Body of pancreas (tissue), 4 donors: ENCODE measurements at regions not wholly inside any gene's neighbourhood (a gene's known extent, or its start where the extent isn't known, plus 50 kb on each side); places are given as distances from the start of the nearest gene placed in this dataset.

ENCODE experiments used
- ATAC-seq: fragments of 150-250 bp; one replicate; pipeline ENCODE4 v1.9.1; 2016
- DNase-seq, 4 donors: peaks; one replicate each; pipeline ENCODE4 v3.0.0-alpha.2; 2019
- H3K27ac ChIP-seq, 4 donors: fragments of 200-600 bp; sonication (generic); 1 replicate in 3 of 4; 2 replicates in 1 of 4; pipeline versions ENCODE4 v1.5.1 to v1.6.1; 2016 to 2019; ENCODE audit warnings: mild to moderate bottlenecking in 1 of 4, mixed read lengths in 1 of 4, moderate library complexity in 1 of 4
- H3K27me3 ChIP-seq, 2 donors: fragments of 200-600 bp; sonication (generic); one replicate each; pipeline ENCODE4 v1.6.0; 2016; ENCODE audit warnings: mild to moderate bottlenecking in 1 of 2
- H3K36me3 ChIP-seq, 2 donors: fragments of 200-600 bp; sonication (generic); replicated peaks in 1 of 2; 2 replicates each; pipeline ENCODE4 v1.5.1; 2016; ENCODE audit warnings: low read depth in 2 of 2; ENCODE audit not compliant: insufficient read depth in 1 of 2
- H3K4me1 ChIP-seq: fragments of 200-600 bp; sonication (generic); one replicate; pipeline ENCODE4 v1.6.0; 2016
- H3K4me3 ChIP-seq, 2 donors: fragments of 200-600 bp; sonication (generic); 1 replicate in 1 of 2; 2 replicates in 1 of 2; pipeline ENCODE4 v1.5.1; 2016 to 2019
- H3K9me3 ChIP-seq, 3 donors: fragments of 200-600 bp; sonication (generic); 1 replicate in 2 of 3; 2 replicates in 1 of 3; pipeline ENCODE4 v1.5.1; 2016
- CTCF ChIP-seq, 7 experiments: fragments of 450-650 bp in 4 of 7; fragments of 200-600 bp in 3 of 7; sonication (generic) in 3 of 7; IDR thresholded peaks; one replicate each; pipeline ENCODE4 v1.5.1; 2016 to 2019; ENCODE audit warnings: antibody characterized with exemption in 7 of 7
- POLR2A ChIP-seq, 3 donors: fragments of 450-650 bp; IDR thresholded peaks; one replicate each; pipeline ENCODE4 v1.6.1; 2016; ENCODE audit warnings: antibody characterized with exemption in 3 of 3, mild to moderate bottlenecking in 2 of 3
- WGBS, 2 donors: methylation state at CpG; one replicate each; pipeline ENCODE4 v1.1.5; 2017; 5-methylcytosine and 5-hydroxymethylcytosine counted together
- intact Hi-C: fragments of 100-400 bp; cut with DNase I; formaldehyde crosslinking; loops from one replicate; pipeline ENCODE4 v1.15.1; 2023

GRCh38 chr9:109912082-109912582 is 132.1 kb downstream of the PALM2AKAP2 start:
- no peak for DNase-seq
- no peak for ATAC-seq

GRCh38 chr9:109912726-109913460 is 132.9 kb downstream of the PALM2AKAP2 start:
- ATAC-seq, result no peak
- no peak for DNase-seq
- Histone ChIP-seq H3K4me3 (no peak overlapping the region), H3K27ac (peak overlapping the region in 1 of 4 donors; percentile 41), H3K36me3 (no peaks in the 10 kb centered on the region), H3K9me3 (no peaks in the 10 kb centered on the region), H3K27me3 (no peaks in the 10 kb centered on the region), H3K4me1 (no peaks in the 10 kb centered on the region)
- intact Hi-C loops, result no loop called here
- WGBS, 2 donors, result 54 to 66% methylated on average over 7 of the region's 7 CpGs
- no peak for TF ChIP-seq POLR2A (IDR thresholded peaks at IDR 0.05)

More at GRCh38 chr9:109912082-109912582, 132.1 kb downstream of the PALM2AKAP2 start:
- 59 to 68% methylated on average over 4 of the region's 4 CpGs for WGBS, 2 donors
- no peak overlapping the region for H3K27ac ChIP-seq
- H3K36me3 ChIP-seq, result no peaks in the 10 kb centered on the region
- no peak for TF ChIP-seq CTCF (IDR thresholded peaks at IDR 0.05)
- no peak for TF ChIP-seq POLR2A (IDR thresholded peaks at IDR 0.05)
- intact Hi-C loops, result no loop called here
- H3K9me3 ChIP-seq, result no peaks in the 10 kb centered on the region
- no peak overlapping the region for H3K4me3 ChIP-seq
- no peaks in the 10 kb centered on the region for H3K27me3 ChIP-seq
- H3K4me1 ChIP-seq, result no peaks in the 10 kb centered on the region

- Histone ChIP-seq H3K4me3 (no peak overlapping the region), H3K9me3 (no peaks in the 10 kb centered on the region), H3K36me3 (no peaks in the 10 kb centered on the region), H3K27ac (no peak overlapping the region), H3K27me3 (no peaks in the 10 kb centered on the region), H3K4me1 (no peaks in the 10 kb centered on the region)
- WGBS, 2 donors, result 67 to 76% methylated on average over 2 of the region's 2 CpGs
- DNase-seq (no peak), ATAC-seq (no peak)
- TF ChIP-seq POLR2A (IDR thresholded peaks at IDR 0.05) (no peak), CTCF (IDR thresholded peaks at IDR 0.05) (no peak)
- intact Hi-C loops, result no loop called here
Observed at GRCh38 chr9:109913461-109913810, 133.4 kb downstream of the PALM2AKAP2 start.

DNA sequence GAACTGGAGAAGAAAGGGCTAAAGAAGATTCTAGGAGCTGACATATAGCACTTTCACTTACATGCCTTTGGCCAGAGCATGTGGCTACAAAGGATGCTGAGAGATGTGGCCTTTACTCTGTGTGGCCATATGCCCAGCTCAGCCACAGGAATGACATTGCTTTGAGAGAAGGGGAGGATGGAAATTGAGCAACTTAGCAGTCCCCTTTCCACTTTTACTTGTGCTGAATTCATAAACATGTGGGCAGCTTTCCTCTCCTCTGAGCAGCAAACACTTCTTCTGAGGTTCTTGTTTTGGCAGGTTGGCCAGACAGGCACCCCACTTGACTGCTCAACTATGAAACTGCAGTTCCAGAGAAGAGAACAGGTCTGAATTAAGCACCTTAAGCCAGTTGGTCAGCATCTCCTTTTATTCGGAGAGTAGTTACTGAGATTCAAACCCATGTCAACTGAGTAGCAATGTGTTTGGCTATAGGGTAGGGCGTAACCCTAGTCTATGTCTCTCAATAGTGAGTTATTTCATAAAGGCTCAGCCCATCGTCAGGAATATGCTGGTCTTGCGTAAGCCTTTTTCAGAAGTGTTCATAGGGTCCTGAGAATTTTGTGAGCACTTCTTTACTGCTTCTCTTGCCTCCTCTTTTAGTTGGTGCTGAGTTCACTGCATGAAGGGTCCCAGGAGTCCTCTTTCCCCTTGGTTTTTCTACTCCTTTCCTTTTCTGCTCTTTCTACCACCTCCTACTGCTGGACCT is 134.5 kb downstream of the PALM2AKAP2 start:
- TF ChIP-seq CTCF (IDR thresholded peaks at IDR 0.05), result no peak
- TF ChIP-seq POLR2A (IDR thresholded peaks at IDR 0.05), result no peak
- Histone ChIP-seq H3K27ac (no peak overlapping the region), H3K4me3 (no peak overlapping the region), H3K36me3 (no peaks in the 10 kb centered on the region), H3K4me1 (no peaks in the 10 kb centered on the region), H3K27me3 (no peaks in the 10 kb centered on the region), H3K9me3 (no peaks in the 10 kb centered on the region)
- ATAC-seq (no peak), DNase-seq (no peak)
- WGBS, 2 donors, result 77 to 83% methylated on average over 4 of the region's 4 CpGs
- intact Hi-C loops, result no loop called here

DNA sequence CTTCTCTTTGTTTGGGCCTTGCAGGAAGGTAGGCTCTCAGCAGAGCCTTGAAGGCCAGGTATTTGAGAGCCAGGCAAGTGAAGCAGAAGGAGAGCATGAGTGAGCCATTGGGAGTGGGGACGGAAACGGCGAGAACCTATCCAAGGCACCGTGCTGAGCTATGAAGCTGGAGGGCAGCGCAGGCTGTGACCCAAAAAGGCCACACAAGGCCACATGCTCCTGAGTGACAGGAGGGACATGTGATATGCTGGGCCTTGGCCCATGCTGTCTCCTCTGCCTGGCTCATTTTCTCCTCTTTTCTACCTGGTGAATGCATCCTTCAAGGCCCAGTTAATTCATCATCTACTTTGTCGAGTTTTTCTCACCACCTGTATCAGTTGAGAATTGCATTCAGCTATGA is 136.3 kb downstream of the PALM2AKAP2 start:
- DNase-seq (no peak), ATAC-seq (no peak)
- H3K36me3 ChIP-seq, result no peaks in the 10 kb centered on the region
- no peak overlapping the region for H3K4me3 ChIP-seq
- H3K4me1 ChIP-seq, result no peaks in the 10 kb centered on the region
- no peaks in the 10 kb centered on the region for H3K27me3 ChIP-seq
- no peak for TF ChIP-seq CTCF (IDR thresholded peaks at IDR 0.05)
- TF ChIP-seq POLR2A (IDR thresholded peaks at IDR 0.05), result no peak
- 90 to 95% methylated on average over 6 of the region's 6 CpGs for WGBS, 2 donors
- intact Hi-C loops, result no loop called here
- H3K27ac ChIP-seq, result no peak overlapping the region
- no peaks in the 10 kb centered on the region for H3K9me3 ChIP-seq
